ENCODE measurements at regions not wholly inside any gene's neighbourhood (a gene's known extent, or its start where the extent isn't known, plus 50 kb on each side); places are given as distances from the start of the nearest gene placed in this dataset.

DNA sequence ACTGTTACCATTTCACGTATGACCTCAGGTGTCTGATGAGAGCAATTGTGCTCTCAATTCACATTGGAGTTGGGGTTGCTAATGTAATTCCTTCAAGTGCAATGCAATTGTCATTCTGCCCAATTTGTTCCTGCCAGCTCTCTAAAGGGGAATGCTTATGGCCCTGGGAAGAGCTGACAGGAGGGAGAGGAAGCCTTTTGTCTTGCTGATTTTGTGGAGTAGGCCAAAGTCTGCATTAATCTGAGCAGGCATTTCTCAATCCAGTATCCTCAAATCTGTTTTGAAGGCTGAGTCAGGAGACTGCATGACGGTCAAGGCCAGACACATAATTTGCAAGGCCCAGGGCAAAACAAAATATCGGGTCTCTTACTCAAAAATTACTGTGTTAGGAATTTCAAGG, 326.4 kb upstream of the SPHKAP start:
- Histone ChIP-seq H3K4me3 (replicated peaks; ENCODE audit: insufficient read depth, low read length) (no peak overlapping the region), H3K27ac (replicated peaks) (no peak overlapping the region), H3K27me3 (ENCODE audit: insufficient read depth, poor library complexity, severe bottlenecking) (no peaks in the 10 kb centered on the region)
- no peak for DNase-seq (ENCODE audit: low read depth in 1 of 2, low spot score in 1 of 2)
- no peak for TF ChIP-seq GABPA (IDR thresholded peaks at IDR 0.05; ENCODE audit: low read depth)
- TF ChIP-seq, protein P1, sequence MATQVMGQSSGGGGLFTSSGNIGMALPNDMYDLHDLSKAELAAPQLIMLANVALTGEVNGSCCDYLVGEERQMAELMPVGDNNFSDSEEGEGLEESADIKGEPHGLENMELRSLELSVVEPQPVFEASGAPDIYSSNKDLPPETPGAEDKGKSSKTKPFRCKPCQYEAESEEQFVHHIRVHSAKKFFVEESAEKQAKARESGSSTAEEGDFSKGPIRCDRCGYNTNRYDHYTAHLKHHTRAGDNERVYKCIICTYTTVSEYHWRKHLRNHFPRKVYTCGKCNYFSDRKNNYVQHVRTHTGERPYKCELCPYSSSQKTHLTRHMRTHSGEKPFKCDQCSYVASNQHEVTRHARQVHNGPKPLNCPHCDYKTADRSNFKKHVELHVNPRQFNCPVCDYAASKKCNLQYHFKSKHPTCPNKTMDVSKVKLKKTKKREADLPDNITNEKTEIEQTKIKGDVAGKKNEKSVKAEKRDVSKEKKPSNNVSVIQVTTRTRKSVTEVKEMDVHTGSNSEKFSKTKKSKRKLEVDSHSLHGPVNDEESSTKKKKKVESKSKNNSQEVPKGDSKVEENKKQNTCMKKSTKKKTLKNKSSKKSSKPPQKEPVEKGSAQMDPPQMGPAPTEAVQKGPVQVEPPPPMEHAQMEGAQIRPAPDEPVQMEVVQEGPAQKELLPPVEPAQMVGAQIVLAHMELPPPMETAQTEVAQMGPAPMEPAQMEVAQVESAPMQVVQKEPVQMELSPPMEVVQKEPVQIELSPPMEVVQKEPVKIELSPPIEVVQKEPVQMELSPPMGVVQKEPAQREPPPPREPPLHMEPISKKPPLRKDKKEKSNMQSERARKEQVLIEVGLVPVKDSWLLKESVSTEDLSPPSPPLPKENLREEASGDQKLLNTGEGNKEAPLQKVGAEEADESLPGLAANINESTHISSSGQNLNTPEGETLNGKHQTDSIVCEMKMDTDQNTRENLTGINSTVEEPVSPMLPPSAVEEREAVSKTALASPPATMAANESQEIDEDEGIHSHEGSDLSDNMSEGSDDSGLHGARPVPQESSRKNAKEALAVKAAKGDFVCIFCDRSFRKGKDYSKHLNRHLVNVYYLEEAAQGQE (IDR thresholded peaks at IDR 0.05; ENCODE audit: insufficient replicate concordance, low read depth): no peak
- no peak for TF ChIP-seq SPI1 (IDR thresholded peaks at IDR 0.05; ENCODE audit: borderline replicate concordance, low read depth)
- TF ChIP-seq, protein P2, sequence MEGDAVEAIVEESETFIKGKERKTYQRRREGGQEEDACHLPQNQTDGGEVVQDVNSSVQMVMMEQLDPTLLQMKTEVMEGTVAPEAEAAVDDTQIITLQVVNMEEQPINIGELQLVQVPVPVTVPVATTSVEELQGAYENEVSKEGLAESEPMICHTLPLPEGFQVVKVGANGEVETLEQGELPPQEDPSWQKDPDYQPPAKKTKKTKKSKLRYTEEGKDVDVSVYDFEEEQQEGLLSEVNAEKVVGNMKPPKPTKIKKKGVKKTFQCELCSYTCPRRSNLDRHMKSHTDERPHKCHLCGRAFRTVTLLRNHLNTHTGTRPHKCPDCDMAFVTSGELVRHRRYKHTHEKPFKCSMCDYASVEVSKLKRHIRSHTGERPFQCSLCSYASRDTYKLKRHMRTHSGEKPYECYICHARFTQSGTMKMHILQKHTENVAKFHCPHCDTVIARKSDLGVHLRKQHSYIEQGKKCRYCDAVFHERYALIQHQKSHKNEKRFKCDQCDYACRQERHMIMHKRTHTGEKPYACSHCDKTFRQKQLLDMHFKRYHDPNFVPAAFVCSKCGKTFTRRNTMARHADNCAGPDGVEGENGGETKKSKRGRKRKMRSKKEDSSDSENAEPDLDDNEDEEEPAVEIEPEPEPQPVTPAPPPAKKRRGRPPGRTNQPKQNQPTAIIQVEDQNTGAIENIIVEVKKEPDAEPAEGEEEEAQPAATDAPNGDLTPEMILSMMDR (IDR thresholded peaks at IDR 0.05; ENCODE audit: insufficient read depth, low read length): no peak
- TF ChIP-seq POLR2AphosphoS5 (IDR thresholded peaks at IDR 0.05; ENCODE audit: low read depth): no peak

DNA sequence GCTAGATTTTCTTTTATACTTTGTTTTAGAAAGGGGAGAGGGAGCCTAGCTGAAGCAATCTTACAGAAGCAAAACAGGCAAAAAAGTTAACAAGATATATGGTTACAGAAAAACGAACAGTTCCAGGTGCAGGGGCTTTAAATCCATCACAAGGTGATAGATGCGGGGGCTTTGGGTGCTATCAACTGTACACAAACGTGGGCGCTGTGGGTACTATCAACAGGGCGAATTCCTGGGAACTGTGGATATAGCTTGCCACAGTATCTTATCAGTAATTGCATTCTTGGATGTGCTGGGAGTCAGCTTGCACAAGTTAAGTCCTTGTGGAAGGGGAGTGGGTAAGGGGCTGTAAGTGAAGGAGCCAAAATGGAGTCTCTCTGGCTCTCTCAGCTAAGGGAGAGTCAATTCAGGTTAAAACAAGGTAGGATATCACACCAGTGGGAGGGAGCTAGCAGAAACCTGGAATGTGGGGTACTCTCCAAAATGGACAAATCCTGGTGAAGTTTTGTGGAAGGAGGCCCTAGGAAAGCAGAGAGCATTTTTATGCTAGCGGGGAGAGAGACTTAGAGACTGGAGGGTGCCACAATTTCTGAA, 325.8 kb upstream of the SPHKAP start:
- TF ChIP-seq, protein P2 (IDR thresholded peaks at IDR 0.05; ENCODE audit: insufficient read depth, low read length): no peak
- TF ChIP-seq SPI1 (IDR thresholded peaks at IDR 0.05; ENCODE audit: borderline replicate concordance, low read depth) (no peak), GABPA (IDR thresholded peaks at IDR 0.05; ENCODE audit: low read depth) (no peak), POLR2AphosphoS5 (IDR thresholded peaks at IDR 0.05; ENCODE audit: low read depth) (no peak)
- TF ChIP-seq, protein P1 (IDR thresholded peaks at IDR 0.05; ENCODE audit: insufficient replicate concordance, low read depth): no peak
- no peaks in the 10 kb centered on the region for H3K27me3 ChIP-seq (ENCODE audit: insufficient read depth, poor library complexity, severe bottlenecking)
- no peak overlapping the region for H3K4me3 ChIP-seq (replicated peaks; ENCODE audit: insufficient read depth, low read length)
- H3K27ac ChIP-seq (replicated peaks): no peak overlapping the region
- DNase-seq (ENCODE audit: low read depth in 1 of 2, low spot score in 1 of 2): no peak

DNA sequence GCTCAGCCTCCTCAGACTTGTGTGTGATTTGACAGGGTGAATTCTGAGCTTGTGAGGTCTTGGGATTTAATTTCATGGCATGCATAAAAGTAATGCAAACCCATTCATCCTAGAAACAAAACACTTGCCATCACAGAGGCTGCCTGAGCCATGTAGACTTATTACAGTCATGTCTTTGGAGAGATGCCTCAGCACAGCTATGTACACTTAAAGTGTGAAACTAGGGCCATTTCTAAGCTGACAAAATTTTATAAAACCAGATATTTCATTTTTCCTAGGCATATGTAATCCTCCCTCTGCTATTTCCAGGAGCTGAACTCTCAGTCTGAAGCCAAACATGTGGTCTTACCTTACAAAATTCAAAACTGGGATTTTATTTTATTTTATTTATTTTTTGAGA, 322.2 kb upstream of the SPHKAP start:
- no peak for DNase-seq (ENCODE audit: low read depth in 1 of 2, low spot score in 1 of 2)
- TF ChIP-seq, protein P1 (IDR thresholded peaks at IDR 0.05; ENCODE audit: insufficient replicate concordance, low read depth): no peak
- TF ChIP-seq SPI1 (IDR thresholded peaks at IDR 0.05; ENCODE audit: borderline replicate concordance, low read depth) (no peak), GABPA (IDR thresholded peaks at IDR 0.05; ENCODE audit: low read depth) (no peak), POLR2AphosphoS5 (IDR thresholded peaks at IDR 0.05; ENCODE audit: low read depth) (no peak)
- TF ChIP-seq, protein P2 (IDR thresholded peaks at IDR 0.05; ENCODE audit: insufficient read depth, low read length): no peak
- H3K27ac ChIP-seq (replicated peaks): no peak overlapping the region
- H3K27me3 ChIP-seq (ENCODE audit: insufficient read depth, poor library complexity, severe bottlenecking): no peaks in the 10 kb centered on the region
- no peak overlapping the region for H3K4me3 ChIP-seq (replicated peaks; ENCODE audit: insufficient read depth, low read length)

All from HL-60 (cell line).